HUES64 (cell line): ENCODE measurements at regions not wholly inside any gene's neighbourhood (a gene's known extent, or its start where the extent isn't known, plus 50 kb on each side); places are given as distances from the start of the nearest gene placed in this dataset.

Experiments
- H3K27ac ChIP-seq: 2 replicates; pipeline ENCODE4 v1.7.0; 2013; ENCODE audit warnings: low read depth, low read length, inconsistent platforms
- H3K27me3 ChIP-seq: 2 replicates; pipeline ENCODE4 v1.6.1; 2013; ENCODE audit warnings: mild to moderate bottlenecking, low read length; ENCODE audit not compliant: insufficient read depth
- H3K36me3 ChIP-seq: 2 replicates; pipeline ENCODE4 v1.6.1; 2013; ENCODE audit warnings: mild to moderate bottlenecking, low read length; ENCODE audit not compliant: insufficient read depth
- H3K4me1 ChIP-seq: 2 replicates; pipeline ENCODE4 v1.6.1; 2013; ENCODE audit warnings: mild to moderate bottlenecking, low read length, moderate library complexity; ENCODE audit not compliant: insufficient read depth
- H3K4me3 ChIP-seq: 2 replicates; pipeline ENCODE4 v1.5.1; 2013; ENCODE audit warnings: mild to moderate bottlenecking, low read length, moderate library complexity
- H3K9ac ChIP-seq: 2 replicates; pipeline ENCODE4 v1.6.1; 2013; ENCODE audit warnings: mild to moderate bottlenecking, low read depth, low read length
- H3K9me3 ChIP-seq: 2 replicates; pipeline ENCODE4 v1.6.1; 2013; ENCODE audit warnings: low read depth, low read length; ENCODE audit not compliant: insufficient read depth
- WGBS: fragments of 150-250, 120-280 bp; methylation state at CpG from one replicate; pipeline ENCODE4 v1.1.7; 2013; ENCODE audit warnings: missing lambda C conversion rate; 5-methylcytosine and 5-hydroxymethylcytosine counted together

GRCh38 chr5:81846301-81846700, 95.4 kb upstream of the SSBP2 start:
- 86% methylated on average over 1 of the region's 1 CpG for WGBS
- Histone ChIP-seq H3K36me3 (no peaks in the 10 kb centered on the region), H3K4me3 (no peak overlapping the region), H3K4me1 (peaks cover 30% of the 10 kb centered on the region), H3K27me3 (no peaks in the 10 kb centered on the region), H3K9me3 (no peaks in the 10 kb centered on the region), H3K9ac (no peak overlapping the region), H3K27ac (no peak overlapping the region)

GRCh38 chr5:81843845-81844244, 92.9 kb upstream of the SSBP2 start:
- no peak overlapping the region for H3K4me3 ChIP-seq
- no peaks in the 10 kb centered on the region for H3K36me3 ChIP-seq
- H3K4me1 ChIP-seq: peaks cover 7% of the 10 kb centered on the region; the same call in 1 of the 2 replicates
- H3K9me3 ChIP-seq: no peaks in the 10 kb centered on the region
- H3K9ac ChIP-seq: no peak overlapping the region
- H3K27ac ChIP-seq: no peak overlapping the region
- no CpG with 5 or more reads among the region's 2 CpGs for WGBS
- H3K27me3 ChIP-seq: no peaks in the 10 kb centered on the region

- no peak overlapping the region for H3K27ac ChIP-seq
- no peaks in the 10 kb centered on the region for H3K27me3 ChIP-seq
- no peaks in the 10 kb centered on the region for H3K9me3 ChIP-seq
- H3K36me3 ChIP-seq: no peaks in the 10 kb centered on the region
- H3K4me3 ChIP-seq: no peak overlapping the region
- WGBS: 78% methylated on average over 6 of the region's 6 CpGs
- no peak overlapping the region for H3K9ac ChIP-seq
- H3K4me1 ChIP-seq: peaks cover 6% of the 10 kb centered on the region
These were observed 92.0 kb upstream of the SSBP2 start for GRCh38 chr5:81842795-81843398.

- Histone ChIP-seq H3K9me3 (no peaks in the 10 kb centered on the region), H3K4me1 (peaks cover 9% of the 10 kb centered on the region), H3K27me3 (no peaks in the 10 kb centered on the region), H3K4me3 (no peak overlapping the region), H3K9ac (no peak overlapping the region), H3K27ac (no peak overlapping the region), H3K36me3 (no peaks in the 10 kb centered on the region)
- WGBS: 100% methylated on average over 2 of the region's 3 CpGs
These were observed 88.1 kb upstream of the SSBP2 start for GRCh38 chr5:81839034-81839433.

GRCh38 chr5:81838307-81838906, 87.5 kb upstream of the SSBP2 start:
- Histone ChIP-seq H3K27me3 (no peaks in the 10 kb centered on the region), H3K4me3 (no peak overlapping the region), H3K9me3 (no peaks in the 10 kb centered on the region), H3K27ac (no peak overlapping the region), H3K36me3 (no peaks in the 10 kb centered on the region), H3K9ac (no peak overlapping the region), H3K4me1 (peaks cover 9% of the 10 kb centered on the region)
- WGBS: 53% methylated on average over 2 of the region's 2 CpGs

- H3K9me3 ChIP-seq: no peaks in the 10 kb centered on the region
- H3K27me3 ChIP-seq: no peaks in the 10 kb centered on the region
- no peak overlapping the region for H3K9ac ChIP-seq
- peaks cover 9% of the 10 kb centered on the region for H3K4me1 ChIP-seq
- H3K4me3 ChIP-seq: no peak overlapping the region
- 65% methylated on average over 3 of the region's 4 CpGs for WGBS
- H3K36me3 ChIP-seq: no peaks in the 10 kb centered on the region
- no peak overlapping the region for H3K27ac ChIP-seq
These were observed 86.9 kb upstream of the SSBP2 start for GRCh38 chr5:81837667-81838306.

GRCh38 chr5:81835814-81836367, 85.0 kb upstream of the SSBP2 start:
- no peak overlapping the region for H3K9ac ChIP-seq
- no peaks in the 10 kb centered on the region for H3K9me3 ChIP-seq
- WGBS: 91% methylated on average over 4 of the region's 4 CpGs
- no peaks in the 10 kb centered on the region for H3K36me3 ChIP-seq
- peaks cover 9% of the 10 kb centered on the region for H3K4me1 ChIP-seq
- H3K27ac ChIP-seq: no peak overlapping the region
- no peaks in the 10 kb centered on the region for H3K27me3 ChIP-seq
- no peak overlapping the region for H3K4me3 ChIP-seq

- no peak overlapping the region for H3K27ac ChIP-seq
These were observed 83.2 kb upstream of the SSBP2 start for GRCh38 chr5:81834021-81834660.

GRCh38 chr5:81830596-81830995, 79.7 kb upstream of the SSBP2 start:
- Histone ChIP-seq H3K27me3 (no peaks in the 10 kb centered on the region), H3K27ac (no peak overlapping the region), H3K36me3 (no peaks in the 10 kb centered on the region), H3K9ac (no peak overlapping the region), H3K9me3 (no peaks in the 10 kb centered on the region), H3K4me3 (no peak overlapping the region), H3K4me1 (no peaks in the 10 kb centered on the region)
- WGBS: 79% methylated on average over 1 of the region's 2 CpGs

More at GRCh38 chr5:81834021-81834660, 83.2 kb upstream of the SSBP2 start:
- WGBS: 88% methylated on average over 11 of the region's 11 CpGs
- Histone ChIP-seq H3K27me3 (no peaks in the 10 kb centered on the region), H3K9me3 (no peaks in the 10 kb centered on the region), H3K36me3 (no peaks in the 10 kb centered on the region), H3K4me1 (peaks cover 9% of the 10 kb centered on the region), H3K9ac (no peak overlapping the region), H3K4me3 (no peak overlapping the region)

- Histone ChIP-seq H3K9me3 (no peaks in the 10 kb centered on the region), H3K27me3 (no peaks in the 10 kb centered on the region), H3K4me1 (no peaks in the 10 kb centered on the region), H3K9ac (no peak overlapping the region), H3K36me3 (no peaks in the 10 kb centered on the region), H3K27ac (no peak overlapping the region), H3K4me3 (no peak overlapping the region)
- 98% methylated on average over 5 of the region's 5 CpGs for WGBS
These were observed 78.3 kb upstream of the SSBP2 start for GRCh38 chr5:81829242-81829641.

- H3K27ac ChIP-seq: no peak overlapping the region
- H3K27me3 ChIP-seq: no peaks in the 10 kb centered on the region
- no peaks in the 10 kb centered on the region for H3K36me3 ChIP-seq
- H3K4me1 ChIP-seq: no peaks in the 10 kb centered on the region
- H3K9ac ChIP-seq: no peak overlapping the region
- WGBS: 94% methylated on average over 1 of the region's 1 CpG
- H3K4me3 ChIP-seq: no peak overlapping the region
- H3K9me3 ChIP-seq: no peaks in the 10 kb centered on the region
These were observed 76.6 kb upstream of the SSBP2 start for GRCh38 chr5:81827500-81827899.
